HFFc6 (cell line): ENCODE measurements at regions not wholly inside any gene's neighbourhood (a gene's known extent, or its start where the extent isn't known, plus 50 kb on each side); places are given as distances from the start of the nearest gene placed in this dataset.

Source experiments
- DNase-seq: peaks from one replicate; pipeline ENCODE4 v3.0.0-alpha.2; 2018
- H3K27ac Mint-ChIP-seq: 2 replicates; pipeline ENCODE4 v1.8.0; 2020; ENCODE audit warnings: mild to moderate bottlenecking, mixed read lengths
- H3K27me3 Mint-ChIP-seq: 2 replicates; pipeline ENCODE4 v1.8.0; 2021; ENCODE audit warnings: mild to moderate bottlenecking, moderate library complexity, mixed read lengths; ENCODE audit not compliant: insufficient read depth
- H3K36me3 Mint-ChIP-seq: 2 replicates; pipeline ENCODE4 v1.8.0; 2021; ENCODE audit warnings: low read depth, mixed read lengths
- H3K4me1 Mint-ChIP-seq: 2 replicates; pipeline ENCODE4 v1.8.0; 2020; ENCODE audit warnings: low read depth, mixed read lengths
- H3K4me3 Mint-ChIP-seq: 2 replicates; pipeline ENCODE4 v1.8.0; 2020; ENCODE audit warnings: mild to moderate bottlenecking, moderate library complexity, mixed read lengths
- H3K9me3 Mint-ChIP-seq: 2 replicates; pipeline ENCODE4 v1.8.0; 2020; ENCODE audit warnings: mild to moderate bottlenecking, mixed read lengths
- CTCF ChIP-seq: fragments of 200-600 bp; sonication (generic); IDR thresholded peaks from 2 replicates; pipeline ENCODE4 v1.5.0; 2021; ENCODE audit warnings: antibody characterized with exemption, mild to moderate bottlenecking

- Mint-ChIP-seq H3K27ac (no peak overlapping the region), H3K4me1 (peaks cover 17% of the 10 kb centered on the region), H3K4me3 (no peak overlapping the region), H3K36me3 (peaks cover 53% of the 10 kb centered on the region), H3K9me3 (peaks cover 44% of the 10 kb centered on the region), H3K27me3 (no peaks in the 10 kb centered on the region)
- DNase-seq, result no peak
- TF ChIP-seq CTCF, result no peak
Observed at GRCh38 chr4:123052007-123052406, 129.6 kb upstream of the NUDT6 start.

GRCh38 chr4:123055943-123056342 lies 133.5 kb upstream of the NUDT6 start:
- Mint-ChIP-seq H3K4me3 (no peak overlapping the region), H3K9me3 (peaks cover 10% of the 10 kb centered on the region), H3K27me3 (no peaks in the 10 kb centered on the region), H3K27ac (no peak overlapping the region), H3K4me1 (peaks cover 17% of the 10 kb centered on the region), H3K36me3 (peaks cover 42% of the 10 kb centered on the region)
- peak; percentile 26 for DNase-seq
- no peak for TF ChIP-seq CTCF

- no peak overlapping the region for H3K27ac Mint-ChIP-seq
- H3K9me3 Mint-ChIP-seq, result no peaks in the 10 kb centered on the region
- no peak for DNase-seq
- H3K27me3 Mint-ChIP-seq, result peaks cover 1% of the 10 kb centered on the region; the same call in 1 of the 2 replicates
- peaks cover 17% of the 10 kb centered on the region for H3K4me1 Mint-ChIP-seq
- H3K36me3 Mint-ChIP-seq, result peaks cover 17% of the 10 kb centered on the region
- TF ChIP-seq CTCF, result peak; percentile 17; the same call in 1 of the 2 replicates
- no peak overlapping the region for H3K4me3 Mint-ChIP-seq
Observed at GRCh38 chr4:123060039-123060770, 137.8 kb upstream of the NUDT6 start.

GRCh38 chr4:123064390-123064789 lies 142.0 kb upstream of the NUDT6 start:
- no peak for DNase-seq
- peaks cover 5% of the 10 kb centered on the region for H3K36me3 Mint-ChIP-seq
- H3K9me3 Mint-ChIP-seq, result no peaks in the 10 kb centered on the region
- TF ChIP-seq CTCF, result no peak
- peaks cover 1% of the 10 kb centered on the region; the same call in 1 of the 2 replicates for H3K27me3 Mint-ChIP-seq
- H3K4me3 Mint-ChIP-seq, result no peak overlapping the region
- no peak overlapping the region for H3K27ac Mint-ChIP-seq
- peaks cover 14% of the 10 kb centered on the region for H3K4me1 Mint-ChIP-seq

- peaks cover 1% of the 10 kb centered on the region; the same call in 1 of the 2 replicates for H3K27me3 Mint-ChIP-seq
- H3K4me1 Mint-ChIP-seq, result peaks cover 14% of the 10 kb centered on the region
- H3K4me3 Mint-ChIP-seq, result no peak overlapping the region
- DNase-seq, result no peak
- H3K36me3 Mint-ChIP-seq, result no peaks in the 10 kb centered on the region
- TF ChIP-seq CTCF, result no peak
- H3K9me3 Mint-ChIP-seq, result no peaks in the 10 kb centered on the region
- H3K27ac Mint-ChIP-seq, result no peak overlapping the region
Observed at GRCh38 chr4:123068081-123068480, 145.7 kb upstream of the NUDT6 start.
